WTC11 (cell line): ENCODE measurements at regions not wholly inside any gene's neighbourhood (a gene's known extent, or its start where the extent isn't known, plus 50 kb on each side); places are given as distances from the start of the nearest gene placed in this dataset.
A peak's percentile ranks its signal among the peaks of the same experiment; 100 is the strongest.

Experiments
- ATAC-seq: fragments of 200-7000 bp; cut with Tn5 transposase; 2 replicates; pipeline ENCODE4 v1.10.0; 2021; ENCODE audit warnings: mild to moderate bottlenecking, moderate library complexity
- CTCF ChIA-PET: fragments of 300-600 bp; sonication (Branson Sonifier 250); formaldehyde crosslinking; loops from one replicate; lab custom pipeline; 2021; ENCODE audit warnings: antibody characterized with exemption; lab: Charles Lee
- POLR2A ChIA-PET: fragments of 350-600 bp; sonication (Branson Sonifier 250); formaldehyde crosslinking; loops from one replicate; lab custom pipeline; 2021; ENCODE audit warnings: antibody characterized with exemption; lab: Charles Lee
- DNase-seq: peaks from one replicate; pipeline ENCODE4 v3.0.0; 2021; ENCODE audit warnings: low spot score
- H3K27ac Mint-ChIP-seq: 2 replicates; pipeline ENCODE4 v1.8.0; 2021; ENCODE audit warnings: mixed read lengths
- H3K27me3 Mint-ChIP-seq: 2 replicates; pipeline ENCODE4 v1.8.0; 2021; ENCODE audit warnings: low read depth, mild to moderate bottlenecking, moderate library complexity, mixed read lengths
- H3K36me3 Mint-ChIP-seq: 2 replicates; pipeline ENCODE4 v1.8.0; 2021; ENCODE audit warnings: mixed read lengths
- H3K4me1 Mint-ChIP-seq: 2 replicates; pipeline ENCODE4 v1.8.0; 2022; ENCODE audit warnings: mixed read lengths
- H3K4me3 Mint-ChIP-seq: 2 replicates; pipeline ENCODE4 v1.8.0; 2021; ENCODE audit warnings: mild to moderate bottlenecking, moderate library complexity, mixed read lengths
- H3K9me3 Mint-ChIP-seq: 2 replicates; pipeline ENCODE4 v1.8.0; 2021; ENCODE audit warnings: mixed read lengths
- ATF1 ChIP-seq: sonication (generic); formaldehyde crosslinking; IDR thresholded peaks from 2 replicates; pipeline ENCODE4 v1.8.1; 2023; ENCODE audit warnings: mild to moderate bottlenecking, moderate library complexity, missing genetic modification reagents
- CREB1 ChIP-seq: sonication (generic); formaldehyde crosslinking; IDR thresholded peaks from 2 replicates; pipeline ENCODE4 v1.8.0; 2023; ENCODE audit warnings: mild to moderate bottlenecking, missing genetic modification reagents
- ELF4 ChIP-seq: sonication (generic); formaldehyde crosslinking; IDR thresholded peaks from 2 replicates; pipeline ENCODE4 v1.8.1; 2022; ENCODE audit warnings: low read depth, mild to moderate bottlenecking, moderate library complexity, missing genetic modification reagents
- ETV6 ChIP-seq: sonication (generic); formaldehyde crosslinking; IDR thresholded peaks from 2 replicates; pipeline ENCODE4 v1.8.1; 2022; ENCODE audit warnings: mild to moderate bottlenecking, missing genetic modification reagents
- FOXJ3 ChIP-seq: sonication (generic); formaldehyde crosslinking; IDR thresholded peaks from 2 replicates; pipeline ENCODE4 v1.9.0; 2021; ENCODE audit warnings: missing genetic modification reagents, mild to moderate bottlenecking, borderline replicate concordance
- HMGA2 ChIP-seq: fragments of 250-450 bp; sonication (Bioruptor Pico); IDR thresholded peaks from 2 replicates; pipeline ENCODE4 v1.4.0; 2021; ENCODE audit warnings: mild to moderate bottlenecking, moderate library complexity
- HMGXB4 ChIP-seq: sonication (generic); formaldehyde crosslinking; IDR thresholded peaks from 2 replicates; pipeline ENCODE4 v1.8.1; 2023; ENCODE audit warnings: mild to moderate bottlenecking, moderate library complexity, missing genetic modification reagents
- IRF2 ChIP-seq: sonication (generic); formaldehyde crosslinking; IDR thresholded peaks from 2 replicates; pipeline ENCODE4 v1.8.0; 2022; ENCODE audit warnings: low read depth, missing genetic modification reagents, borderline replicate concordance
- KAT7 ChIP-seq: sonication (generic); formaldehyde crosslinking; IDR thresholded peaks from 2 replicates; pipeline ENCODE4 v1.8.1; 2023; ENCODE audit warnings: missing genetic modification reagents, mild to moderate bottlenecking, borderline replicate concordance
- NFE2L1 ChIP-seq: sonication (generic); formaldehyde crosslinking; IDR thresholded peaks from 2 replicates; pipeline ENCODE4 v1.8.1; 2023; ENCODE audit warnings: missing genetic modification reagents
- NFYB ChIP-seq: sonication (generic); formaldehyde crosslinking; conservative IDR thresholded peaks from 2 replicates; pipeline ENCODE4 v1.8.0; 2022; ENCODE audit warnings: low read depth, missing genetic modification reagents
- PRRX2 ChIP-seq: fragments of 250-450 bp; sonication (Bioruptor Pico); IDR thresholded peaks from 2 replicates; pipeline ENCODE4 v1.8.0; 2021; ENCODE audit warnings: mild to moderate bottlenecking
- RELA ChIP-seq: sonication (generic); formaldehyde crosslinking; IDR thresholded peaks from 2 replicates; pipeline ENCODE4 v1.8.1; 2022; ENCODE audit warnings: missing genetic modification reagents, mild to moderate bottlenecking, borderline replicate concordance
- SMAD3 ChIP-seq: sonication (generic); formaldehyde crosslinking; IDR thresholded peaks from 2 replicates; pipeline ENCODE4 v1.8.0; 2022; ENCODE audit warnings: missing genetic modification reagents, mild to moderate bottlenecking, borderline replicate concordance
- ZNF232 ChIP-seq: sonication (generic); formaldehyde crosslinking; IDR thresholded peaks from 2 replicates; pipeline ENCODE4 v1.8.0; 2022; ENCODE audit warnings: mild to moderate bottlenecking, missing genetic modification reagents
- ZNF317 ChIP-seq: sonication (generic); formaldehyde crosslinking; IDR thresholded peaks from 2 replicates; pipeline ENCODE4 v1.8.1; 2023; ENCODE audit warnings: low read depth, mild to moderate bottlenecking, moderate library complexity, missing genetic modification reagents, borderline replicate concordance
- TF ChIP-seq, protein P1 (sequence below): sonication (generic); formaldehyde crosslinking; IDR thresholded peaks from 2 replicates; pipeline ENCODE4 v1.8.1; 2022; ENCODE audit warnings: low read depth, mild to moderate bottlenecking, moderate library complexity, missing genetic modification reagents, borderline replicate concordance
- TF ChIP-seq, protein P2 (sequence below): sonication (generic); formaldehyde crosslinking; IDR thresholded peaks from 2 replicates; pipeline ENCODE4 v1.8.0; 2022; ENCODE audit warnings: mild to moderate bottlenecking, missing genetic modification reagents
- TF ChIP-seq, protein P3 (sequence below): sonication (generic); formaldehyde crosslinking; IDR thresholded peaks from 2 replicates; pipeline ENCODE4 v1.8.1; 2023; ENCODE audit warnings: mild to moderate bottlenecking, missing genetic modification reagents, moderate library complexity
- TF ChIP-seq, protein P4 (sequence below): sonication (generic); formaldehyde crosslinking; conservative IDR thresholded peaks from 2 replicates; pipeline ENCODE4 v1.8.1; 2022; ENCODE audit warnings: mild to moderate bottlenecking, missing genetic modification reagents

DNA sequence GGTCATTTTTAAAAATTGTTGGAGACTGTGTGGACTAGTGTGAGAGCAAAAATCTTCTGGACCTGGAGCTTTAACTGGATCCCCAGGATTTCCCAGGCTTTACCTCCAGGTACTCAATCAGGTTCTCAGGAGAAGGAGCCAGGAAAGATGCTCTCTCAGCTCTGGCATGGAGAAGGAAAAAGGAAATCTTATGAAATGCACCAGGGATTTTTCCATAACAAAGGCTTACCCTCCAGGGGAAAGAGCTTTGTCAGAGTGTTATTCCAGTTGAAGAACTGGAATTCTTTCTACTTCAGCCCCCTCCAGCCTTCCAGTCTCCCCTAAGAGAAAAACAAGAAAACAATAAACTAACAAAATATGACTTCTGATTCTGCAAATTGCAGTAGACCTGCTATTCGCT lies 436.7 kb upstream of the ANKRD30A start:
- TF ChIP-seq RELA (CRISPR knock-in tag) = no peak
- no peak for TF ChIP-seq ZNF317 (CRISPR knock-in tag)
- no peak for TF ChIP-seq HMGA2 (CRISPR knock-in tag)
- TF ChIP-seq, protein P1, sequence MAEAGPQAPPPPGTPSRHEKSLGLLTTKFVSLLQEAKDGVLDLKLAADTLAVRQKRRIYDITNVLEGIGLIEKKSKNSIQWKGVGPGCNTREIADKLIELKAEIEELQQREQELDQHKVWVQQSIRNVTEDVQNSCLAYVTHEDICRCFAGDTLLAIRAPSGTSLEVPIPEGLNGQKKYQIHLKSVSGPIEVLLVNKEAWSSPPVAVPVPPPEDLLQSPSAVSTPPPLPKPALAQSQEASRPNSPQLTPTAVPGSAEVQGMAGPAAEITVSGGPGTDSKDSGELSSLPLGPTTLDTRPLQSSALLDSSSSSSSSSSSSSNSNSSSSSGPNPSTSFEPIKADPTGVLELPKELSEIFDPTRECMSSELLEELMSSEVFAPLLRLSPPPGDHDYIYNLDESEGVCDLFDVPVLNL (CRISPR knock-in tag) = no peak
- no peak for TF ChIP-seq ETV6
- no peak for TF ChIP-seq HMGXB4 (CRISPR knock-in tag)
- TF ChIP-seq, protein P2, sequence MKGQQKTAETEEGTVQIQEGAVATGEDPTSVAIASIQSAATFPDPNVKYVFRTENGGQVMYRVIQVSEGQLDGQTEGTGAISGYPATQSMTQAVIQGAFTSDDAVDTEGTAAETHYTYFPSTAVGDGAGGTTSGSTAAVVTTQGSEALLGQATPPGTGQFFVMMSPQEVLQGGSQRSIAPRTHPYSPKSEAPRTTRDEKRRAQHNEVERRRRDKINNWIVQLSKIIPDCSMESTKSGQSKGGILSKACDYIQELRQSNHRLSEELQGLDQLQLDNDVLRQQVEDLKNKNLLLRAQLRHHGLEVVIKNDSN = no peak
- no peak for TF ChIP-seq KAT7 (CRISPR knock-in tag)
- no peak for TF ChIP-seq IRF2
- TF ChIP-seq, protein P3, sequence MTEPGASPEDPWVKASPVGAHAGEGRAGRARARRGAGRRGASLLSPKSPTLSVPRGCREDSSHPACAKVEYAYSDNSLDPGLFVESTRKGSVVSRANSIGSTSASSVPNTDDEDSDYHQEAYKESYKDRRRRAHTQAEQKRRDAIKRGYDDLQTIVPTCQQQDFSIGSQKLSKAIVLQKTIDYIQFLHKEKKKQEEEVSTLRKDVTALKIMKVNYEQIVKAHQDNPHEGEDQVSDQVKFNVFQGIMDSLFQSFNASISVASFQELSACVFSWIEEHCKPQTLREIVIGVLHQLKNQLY = no peak
- no peak for TF ChIP-seq SMAD3 (CRISPR knock-in tag)
- TF ChIP-seq CREB1 = no peak
- TF ChIP-seq FOXJ3 (CRISPR knock-in tag) = no peak
- TF ChIP-seq ELF4 = no peak
- TF ChIP-seq NFE2L1 (CRISPR knock-in tag) = no peak
- TF ChIP-seq NFYB (CRISPR knock-in tag) = no peak
- TF ChIP-seq PRRX2 (CRISPR knock-in tag) = no peak
- TF ChIP-seq, protein P4, sequence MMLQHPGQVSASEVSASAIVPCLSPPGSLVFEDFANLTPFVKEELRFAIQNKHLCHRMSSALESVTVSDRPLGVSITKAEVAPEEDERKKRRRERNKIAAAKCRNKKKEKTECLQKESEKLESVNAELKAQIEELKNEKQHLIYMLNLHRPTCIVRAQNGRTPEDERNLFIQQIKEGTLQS = no peak
- no peak for TF ChIP-seq ZNF232 (CRISPR knock-in tag)
- CTCF ChIA-PET = interaction anchor here (1.0 kb wide), 1 partner anchor 13 kb away, joined by 3 read pairs; no protein-coding TSS in a partner anchor
- H3K36me3 Mint-ChIP-seq = no peaks in the 10 kb centered on the region
- H3K9me3 Mint-ChIP-seq = no peaks in the 10 kb centered on the region
- no peak overlapping the region for H3K27ac Mint-ChIP-seq
- peaks cover 28% of the 10 kb centered on the region for H3K4me1 Mint-ChIP-seq
- DNase-seq (no peak), ATAC-seq (peak; percentile 60)
- peaks cover 2% of the 10 kb centered on the region; the same call in 1 of the 2 replicates for H3K27me3 Mint-ChIP-seq
- POLR2A ChIA-PET = no interaction called here
- no peak overlapping the region for H3K4me3 Mint-ChIP-seq

GRCh38 chr10:36683421-36683820 lies 442.0 kb upstream of the ANKRD30A start:
- CTCF ChIA-PET = no interaction called here
- Mint-ChIP-seq H3K9me3 (no peaks in the 10 kb centered on the region), H3K36me3 (no peaks in the 10 kb centered on the region), H3K4me3 (no peak overlapping the region), H3K27ac (no peak overlapping the region), H3K27me3 (no peaks in the 10 kb centered on the region; the same call in 1 of the 2 replicates), H3K4me1 (peaks cover 25% of the 10 kb centered on the region)
- no peak for TF ChIP-seq ATF1 (CRISPR knock-in tag)
- DNase-seq (no peak), ATAC-seq (no peak)
- POLR2A ChIA-PET = no interaction called here
